ENCODE measurements at regions not wholly inside any gene's neighbourhood (a gene's known extent, or its start where the extent isn't known, plus 50 kb on each side); places are given as distances from the start of the nearest gene placed in this dataset.
"Not testable (repeated sequence)": the region's sequence is repeated elsewhere in the genome, so short reads cannot be mapped to it uniquely, and the experiment has no call there.

- DNase-seq (ENCODE audit: low read depth in 2 of 2); H3K9me3 ChIP-seq (ENCODE audit: control insufficient read depth, insufficient read depth, low read depth, low read length); H3K9ac ChIP-seq (ENCODE audit: insufficient read depth, low read length); H3K36me3 ChIP-seq (ENCODE audit: control insufficient read depth, insufficient read depth, low read length); H3K4me2 ChIP-seq (ENCODE audit: extremely low read depth, insufficient read depth, low read length); H2AFZ ChIP-seq (ENCODE audit: low read length); H3K4me1 ChIP-seq (ENCODE audit: control insufficient read depth, extremely low read depth, insufficient read depth, low read length); H3K27ac ChIP-seq (ENCODE audit: insufficient read depth, low read length); H3K27me3 ChIP-seq (ENCODE audit: control insufficient read depth, insufficient read depth, low read length); H4K20me1 ChIP-seq (ENCODE audit: control insufficient read depth, extremely low read depth, insufficient read depth, low read length); H3K4me3 ChIP-seq (replicated peaks in 1 of 4; ENCODE audit: control extremely low read depth in 1 of 4, insufficient read depth in 1 of 4, low read depth in 3 of 4, low read length in 4 of 4); H3K79me2 ChIP-seq (ENCODE audit: control insufficient read depth, insufficient read depth, low read length): not testable (repeated sequence)
Observed at GRCh38 chr1:149320971-149321731, 153.7 kb upstream of the NBPF19 start.

- H3K4me2 ChIP-seq (ENCODE audit: extremely low read depth, insufficient read depth, low read length); H3K4me3 ChIP-seq (replicated peaks in 1 of 4; ENCODE audit: control extremely low read depth in 1 of 4, insufficient read depth in 1 of 4, low read depth in 3 of 4, low read length in 4 of 4); H3K9ac ChIP-seq (ENCODE audit: insufficient read depth, low read length); DNase-seq (ENCODE audit: low read depth in 2 of 2); H3K4me1 ChIP-seq (ENCODE audit: control insufficient read depth, extremely low read depth, insufficient read depth, low read length); H3K9me3 ChIP-seq (ENCODE audit: control insufficient read depth, insufficient read depth, low read depth, low read length); H4K20me1 ChIP-seq (ENCODE audit: control insufficient read depth, extremely low read depth, insufficient read depth, low read length); H2AFZ ChIP-seq (ENCODE audit: low read length); H3K27ac ChIP-seq (ENCODE audit: insufficient read depth, low read length); H3K79me2 ChIP-seq (ENCODE audit: control insufficient read depth, insufficient read depth, low read length); H3K27me3 ChIP-seq (ENCODE audit: control insufficient read depth, insufficient read depth, low read length); H3K36me3 ChIP-seq (ENCODE audit: control insufficient read depth, insufficient read depth, low read length): not testable (repeated sequence)
Observed at GRCh38 chr1:149321732-149322016, 153.2 kb upstream of the NBPF19 start.

GRCh38 chr1:149330081-149330335 is 144.8 kb upstream of the NBPF19 start:
- not testable (repeated sequence) for H2AFZ ChIP-seq (ENCODE audit: low read length); H3K36me3 ChIP-seq (ENCODE audit: control insufficient read depth, insufficient read depth, low read length); H4K20me1 ChIP-seq (ENCODE audit: control insufficient read depth, extremely low read depth, insufficient read depth, low read length); H3K27me3 ChIP-seq (ENCODE audit: control insufficient read depth, insufficient read depth, low read length); H3K4me1 ChIP-seq (ENCODE audit: control insufficient read depth, extremely low read depth, insufficient read depth, low read length); H3K79me2 ChIP-seq (ENCODE audit: control insufficient read depth, insufficient read depth, low read length); DNase-seq (ENCODE audit: low read depth in 2 of 2); H3K9ac ChIP-seq (ENCODE audit: insufficient read depth, low read length); H3K27ac ChIP-seq (ENCODE audit: insufficient read depth, low read length); H3K9me3 ChIP-seq (ENCODE audit: control insufficient read depth, insufficient read depth, low read depth, low read length); H3K4me3 ChIP-seq (replicated peaks in 1 of 4; ENCODE audit: control extremely low read depth in 1 of 4, insufficient read depth in 1 of 4, low read depth in 3 of 4, low read length in 4 of 4); H3K4me2 ChIP-seq (ENCODE audit: extremely low read depth, insufficient read depth, low read length)

GRCh38 chr1:149336082-149336481 is 138.8 kb upstream of the NBPF19 start:
- H3K27me3 ChIP-seq (ENCODE audit: control insufficient read depth, insufficient read depth, low read length); H3K9ac ChIP-seq (ENCODE audit: insufficient read depth, low read length); H3K4me2 ChIP-seq (ENCODE audit: extremely low read depth, insufficient read depth, low read length); H3K27ac ChIP-seq (ENCODE audit: insufficient read depth, low read length); H3K4me1 ChIP-seq (ENCODE audit: control insufficient read depth, extremely low read depth, insufficient read depth, low read length); H3K9me3 ChIP-seq (ENCODE audit: control insufficient read depth, insufficient read depth, low read depth, low read length); H3K36me3 ChIP-seq (ENCODE audit: control insufficient read depth, insufficient read depth, low read length); DNase-seq (ENCODE audit: low read depth in 2 of 2); H2AFZ ChIP-seq (ENCODE audit: low read length); H4K20me1 ChIP-seq (ENCODE audit: control insufficient read depth, extremely low read depth, insufficient read depth, low read length); H3K4me3 ChIP-seq (replicated peaks in 1 of 4; ENCODE audit: control extremely low read depth in 1 of 4, insufficient read depth in 1 of 4, low read depth in 3 of 4, low read length in 4 of 4); H3K79me2 ChIP-seq (ENCODE audit: control insufficient read depth, insufficient read depth, low read length): not testable (repeated sequence)

- not testable (repeated sequence) for H4K20me1 ChIP-seq (ENCODE audit: control insufficient read depth, extremely low read depth, insufficient read depth, low read length); H3K27ac ChIP-seq (ENCODE audit: insufficient read depth, low read length); H3K9ac ChIP-seq (ENCODE audit: insufficient read depth, low read length); H3K4me2 ChIP-seq (ENCODE audit: extremely low read depth, insufficient read depth, low read length); H2AFZ ChIP-seq (ENCODE audit: low read length); H3K79me2 ChIP-seq (ENCODE audit: control insufficient read depth, insufficient read depth, low read length); H3K27me3 ChIP-seq (ENCODE audit: control insufficient read depth, insufficient read depth, low read length); H3K9me3 ChIP-seq (ENCODE audit: control insufficient read depth, insufficient read depth, low read depth, low read length); H3K4me1 ChIP-seq (ENCODE audit: control insufficient read depth, extremely low read depth, insufficient read depth, low read length); DNase-seq (ENCODE audit: low read depth in 2 of 2); H3K36me3 ChIP-seq (ENCODE audit: control insufficient read depth, insufficient read depth, low read length); H3K4me3 ChIP-seq (replicated peaks in 1 of 4; ENCODE audit: control extremely low read depth in 1 of 4, insufficient read depth in 1 of 4, low read depth in 3 of 4, low read length in 4 of 4)
Observed at GRCh38 chr1:149338221-149338691, 136.6 kb upstream of the NBPF19 start.

GRCh38 chr1:149338698-149339097 is 136.1 kb upstream of the NBPF19 start:
- not testable (repeated sequence) for H3K4me3 ChIP-seq (replicated peaks in 1 of 4; ENCODE audit: control extremely low read depth in 1 of 4, insufficient read depth in 1 of 4, low read depth in 3 of 4, low read length in 4 of 4); H3K36me3 ChIP-seq (ENCODE audit: control insufficient read depth, insufficient read depth, low read length)

GRCh38 chr1:149349448-149349847 is 125.4 kb upstream of the NBPF19 start:
- not testable (repeated sequence) for H3K9ac ChIP-seq (ENCODE audit: insufficient read depth, low read length); H4K20me1 ChIP-seq (ENCODE audit: control insufficient read depth, extremely low read depth, insufficient read depth, low read length); H3K27ac ChIP-seq (ENCODE audit: insufficient read depth, low read length); H3K27me3 ChIP-seq (ENCODE audit: control insufficient read depth, insufficient read depth, low read length); H3K4me2 ChIP-seq (ENCODE audit: extremely low read depth, insufficient read depth, low read length); DNase-seq (ENCODE audit: low read depth in 2 of 2); H3K9me3 ChIP-seq (ENCODE audit: control insufficient read depth, insufficient read depth, low read depth, low read length); H2AFZ ChIP-seq (ENCODE audit: low read length); H3K4me1 ChIP-seq (ENCODE audit: control insufficient read depth, extremely low read depth, insufficient read depth, low read length); H3K4me3 ChIP-seq (replicated peaks in 1 of 4; ENCODE audit: control extremely low read depth in 1 of 4, insufficient read depth in 1 of 4, low read depth in 3 of 4, low read length in 4 of 4); H3K36me3 ChIP-seq (ENCODE audit: control insufficient read depth, insufficient read depth, low read length); H3K79me2 ChIP-seq (ENCODE audit: control insufficient read depth, insufficient read depth, low read length)

More at GRCh38 chr1:149338698-149339097, 136.1 kb upstream of the NBPF19 start:
- not testable (repeated sequence) for H3K27me3 ChIP-seq (ENCODE audit: control insufficient read depth, insufficient read depth, low read length); H3K79me2 ChIP-seq (ENCODE audit: control insufficient read depth, insufficient read depth, low read length); DNase-seq (ENCODE audit: low read depth in 2 of 2); H3K27ac ChIP-seq (ENCODE audit: insufficient read depth, low read length); H3K4me2 ChIP-seq (ENCODE audit: extremely low read depth, insufficient read depth, low read length); H3K9ac ChIP-seq (ENCODE audit: insufficient read depth, low read length); H3K4me1 ChIP-seq (ENCODE audit: control insufficient read depth, extremely low read depth, insufficient read depth, low read length); H3K9me3 ChIP-seq (ENCODE audit: control insufficient read depth, insufficient read depth, low read depth, low read length); H2AFZ ChIP-seq (ENCODE audit: low read length); H4K20me1 ChIP-seq (ENCODE audit: control insufficient read depth, extremely low read depth, insufficient read depth, low read length)

Data from fibroblast of lung (primary cell).